Hepatocyte (in vitro differentiated cells): ENCODE measurements at regions not wholly inside any gene's neighbourhood (a gene's known extent, or its start where the extent isn't known, plus 50 kb on each side); places are given as distances from the start of the nearest gene placed in this dataset.
A peak's percentile ranks its signal among the peaks of the same experiment; 100 is the strongest.

ENCODE experiments used
- DNase-seq: peaks from one replicate; pipeline ENCODE4 v3.0.0-alpha.2; 2016; ENCODE audit warnings: low spot score
- H2AFZ ChIP-seq: fragments of 200-600 bp; sonication (generic); 2 replicates; pipeline ENCODE4 v1.6.0; 2016; ENCODE audit warnings: antibody characterized with exemption, mild to moderate bottlenecking
- H3K27ac ChIP-seq: fragments of 200-600 bp; sonication (generic); 2 replicates; pipeline ENCODE4 v1.5.1; 2016; ENCODE audit warnings: mild to moderate bottlenecking
- H3K27me3 ChIP-seq: fragments of 200-600 bp; sonication (generic); 2 replicates; pipeline ENCODE4 v1.6.1; 2016
- H3K36me3 ChIP-seq: fragments of 200-600 bp; sonication (generic); replicated peaks from 2 replicates; pipeline ENCODE4 v1.5.1; 2016; ENCODE audit warnings: low read depth; ENCODE audit not compliant: insufficient read depth
- H3K4me1 ChIP-seq: fragments of 200-600 bp; sonication (generic); 2 replicates; pipeline ENCODE4 v1.5.1; 2016; ENCODE audit warnings: mild to moderate bottlenecking, moderate library complexity; ENCODE audit not compliant: insufficient read depth
- H3K4me2 ChIP-seq: fragments of 200-600 bp; sonication (generic); 2 replicates; pipeline ENCODE4 v1.6.0; 2016
- H3K4me3 ChIP-seq: fragments of 200-600 bp; sonication (generic); 2 replicates; pipeline ENCODE4 v1.5.1; 2016; ENCODE audit warnings: mild to moderate bottlenecking
- H3K79me2 ChIP-seq: fragments of 200-600 bp; sonication (generic); 2 replicates; pipeline ENCODE4 v1.6.0; 2017; ENCODE audit warnings: mild to moderate bottlenecking
- H3K9me2 ChIP-seq: fragments of 200-600 bp; sonication (generic); replicated peaks from 2 replicates; pipeline ENCODE4 v1.6.0; 2017; ENCODE audit warnings: mild to moderate bottlenecking; ENCODE audit not compliant: insufficient read depth
- H3K9me3 ChIP-seq: fragments of 200-600 bp; sonication (generic); 2 replicates; pipeline ENCODE4 v1.5.1; 2016; ENCODE audit warnings: low read depth, mild to moderate bottlenecking
- H4K20me1 ChIP-seq: fragments of 200-600 bp; sonication (generic); 2 replicates; pipeline ENCODE4 v1.6.0; 2016; ENCODE audit warnings: mild to moderate bottlenecking; ENCODE audit not compliant: insufficient read depth, poor library complexity, severe bottlenecking
- EZH2 ChIP-seq: fragments of 200-600 bp; sonication (generic); IDR thresholded peaks from 2 replicates; pipeline ENCODE4 v1.6.1; 2016; ENCODE audit warnings: antibody characterized with exemption, mild to moderate bottlenecking, borderline replicate concordance
- EZH2phosphoT487 ChIP-seq: fragments of 200-600 bp; sonication (generic); IDR thresholded peaks from one replicate; pipeline ENCODE4 v1.6.1; 2018; ENCODE audit warnings: antibody characterized with exemption, mild to moderate bottlenecking, low read depth, moderate library complexity; ENCODE audit not compliant: unreplicated experiment, severe bottlenecking
- WGBS: methylation state at CpG from one replicate; pipeline ENCODE4 v1.1.6; 2016; ENCODE audit warnings: low lambda C conversion rate; ENCODE audit errors: missing lambda C conversion rate; 5-methylcytosine and 5-hydroxymethylcytosine counted together
- TF ChIP-seq, protein P1 (sequence below): fragments of 200-600 bp; sonication (generic); IDR thresholded peaks from 2 replicates; pipeline ENCODE4 v1.5.1; 2016; ENCODE audit warnings: antibody characterized with exemption, mild to moderate bottlenecking; ENCODE audit not compliant: poor library complexity

DNA sequence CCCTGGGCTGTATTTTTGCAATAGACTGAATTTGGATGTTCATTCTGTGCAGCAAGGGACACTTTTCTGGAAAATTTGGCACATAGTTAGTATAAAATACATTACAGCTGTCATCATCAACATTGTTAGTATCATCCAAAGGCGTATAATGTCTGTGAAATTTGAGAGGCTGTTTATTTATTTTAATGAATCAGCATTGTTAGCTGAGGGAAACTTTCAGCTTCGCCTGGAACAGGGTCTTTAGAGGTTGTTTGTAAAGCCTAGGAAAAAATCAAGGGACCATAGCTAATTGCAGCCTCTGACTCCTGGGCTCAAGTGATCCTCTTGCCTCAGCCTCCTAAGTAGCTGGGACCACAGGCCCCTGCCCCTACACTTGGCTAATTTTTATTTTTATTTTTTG, 106.8 kb upstream of the USP24 start:
- H3K4me2 ChIP-seq: no peak overlapping the region
- no peak overlapping the region for H3K27ac ChIP-seq
- no peaks in the 10 kb centered on the region for H3K9me2 ChIP-seq
- no peaks in the 10 kb centered on the region for H3K36me3 ChIP-seq
- WGBS: 51% methylated on average over 2 of the region's 2 CpGs
- H2AFZ ChIP-seq: no peak overlapping the region
- no peaks in the 10 kb centered on the region for H4K20me1 ChIP-seq
- no peak for DNase-seq
- H3K4me3 ChIP-seq: no peak overlapping the region
- H3K4me1 ChIP-seq: peaks cover 3% of the 10 kb centered on the region
- TF ChIP-seq EZH2: no peak
- TF ChIP-seq, protein P1, sequence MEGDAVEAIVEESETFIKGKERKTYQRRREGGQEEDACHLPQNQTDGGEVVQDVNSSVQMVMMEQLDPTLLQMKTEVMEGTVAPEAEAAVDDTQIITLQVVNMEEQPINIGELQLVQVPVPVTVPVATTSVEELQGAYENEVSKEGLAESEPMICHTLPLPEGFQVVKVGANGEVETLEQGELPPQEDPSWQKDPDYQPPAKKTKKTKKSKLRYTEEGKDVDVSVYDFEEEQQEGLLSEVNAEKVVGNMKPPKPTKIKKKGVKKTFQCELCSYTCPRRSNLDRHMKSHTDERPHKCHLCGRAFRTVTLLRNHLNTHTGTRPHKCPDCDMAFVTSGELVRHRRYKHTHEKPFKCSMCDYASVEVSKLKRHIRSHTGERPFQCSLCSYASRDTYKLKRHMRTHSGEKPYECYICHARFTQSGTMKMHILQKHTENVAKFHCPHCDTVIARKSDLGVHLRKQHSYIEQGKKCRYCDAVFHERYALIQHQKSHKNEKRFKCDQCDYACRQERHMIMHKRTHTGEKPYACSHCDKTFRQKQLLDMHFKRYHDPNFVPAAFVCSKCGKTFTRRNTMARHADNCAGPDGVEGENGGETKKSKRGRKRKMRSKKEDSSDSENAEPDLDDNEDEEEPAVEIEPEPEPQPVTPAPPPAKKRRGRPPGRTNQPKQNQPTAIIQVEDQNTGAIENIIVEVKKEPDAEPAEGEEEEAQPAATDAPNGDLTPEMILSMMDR: no peak
- TF ChIP-seq EZH2phosphoT487: no peak
- H3K9me3 ChIP-seq: no peaks in the 10 kb centered on the region
- no peaks in the 10 kb centered on the region for H3K79me2 ChIP-seq
- no peaks in the 10 kb centered on the region for H3K27me3 ChIP-seq

DNA sequence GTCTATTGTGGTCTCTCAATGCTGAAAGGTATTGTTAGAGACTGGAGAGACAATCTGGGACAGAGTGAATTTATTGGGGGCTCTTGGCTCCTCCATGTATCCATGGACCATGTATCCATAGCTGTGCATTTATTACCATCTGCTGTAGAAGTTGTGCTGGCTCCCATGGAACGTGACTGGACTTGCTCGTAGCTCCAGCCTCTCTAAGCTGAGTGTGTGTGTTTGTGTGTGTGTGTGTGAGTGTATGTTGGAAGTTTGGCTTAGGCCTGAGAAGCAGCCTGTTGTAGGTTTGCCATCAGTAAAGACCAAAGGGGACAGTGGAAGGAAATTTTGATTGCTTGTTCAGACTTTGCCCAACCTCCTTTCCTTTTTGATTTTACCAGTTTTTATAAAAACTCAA, 105.7 kb upstream of the USP24 start:
- Histone ChIP-seq H3K9me2 (no peaks in the 10 kb centered on the region), H3K79me2 (no peaks in the 10 kb centered on the region), H3K4me3 (no peak overlapping the region), H3K4me2 (no peak overlapping the region), H3K27ac (no peak overlapping the region), H4K20me1 (no peaks in the 10 kb centered on the region), H3K27me3 (no peaks in the 10 kb centered on the region), H3K36me3 (no peaks in the 10 kb centered on the region), H2AFZ (no peak overlapping the region), H3K9me3 (no peaks in the 10 kb centered on the region), H3K4me1 (peaks cover 3% of the 10 kb centered on the region)
- TF ChIP-seq EZH2phosphoT487 (no peak), EZH2 (no peak)
- TF ChIP-seq, protein P1: no peak
- DNase-seq: no peak
- WGBS: 98% methylated on average over 2 of the region's 2 CpGs

DNA sequence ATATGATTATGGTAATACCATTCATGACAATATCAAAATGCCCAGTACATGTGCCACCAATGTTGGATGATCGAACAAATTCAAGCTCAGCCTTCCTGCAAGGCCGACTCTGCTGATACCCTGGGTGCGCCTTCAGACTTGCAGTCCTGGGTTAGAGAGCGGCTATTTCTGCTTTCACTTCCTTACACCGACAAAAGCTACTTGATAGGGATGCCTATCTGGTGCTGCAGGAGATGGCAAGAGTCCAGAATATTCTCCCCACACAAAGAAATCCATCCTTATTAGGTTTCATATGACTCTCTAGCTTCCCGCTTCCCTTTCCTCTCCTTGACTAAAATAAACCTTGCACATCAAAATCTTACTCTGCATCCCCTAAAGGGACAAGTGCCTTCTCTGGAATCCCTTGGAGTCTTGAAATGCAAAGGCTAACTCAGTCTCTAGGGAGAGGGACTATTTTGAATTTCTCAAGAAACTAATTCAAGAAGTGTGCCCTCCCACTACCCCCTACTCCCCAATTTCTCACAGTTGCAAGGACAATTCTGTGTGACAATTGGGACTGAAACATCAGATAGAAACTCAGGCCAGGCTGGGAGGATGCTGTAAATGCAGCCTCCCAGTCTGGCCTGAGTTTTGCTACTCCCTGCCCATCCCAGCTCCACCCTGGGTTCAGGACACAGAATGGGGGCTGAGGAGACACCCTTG, 103.1 kb upstream of the USP24 start:
- DNase-seq: no peak
- Histone ChIP-seq H3K9me3 (no peaks in the 10 kb centered on the region), H3K9me2 (no peaks in the 10 kb centered on the region), H3K27ac (no peak overlapping the region), H3K36me3 (no peaks in the 10 kb centered on the region), H3K27me3 (no peaks in the 10 kb centered on the region), H3K4me3 (no peak overlapping the region), H3K4me2 (no peak overlapping the region), H3K79me2 (no peaks in the 10 kb centered on the region), H2AFZ (no peak overlapping the region), H3K4me1 (peaks cover 3% of the 10 kb centered on the region), H4K20me1 (no peaks in the 10 kb centered on the region)
- TF ChIP-seq EZH2: no peak
- no peak for TF ChIP-seq EZH2phosphoT487
- TF ChIP-seq, protein P1: no peak
- 86% methylated on average over 6 of the region's 6 CpGs for WGBS

DNA sequence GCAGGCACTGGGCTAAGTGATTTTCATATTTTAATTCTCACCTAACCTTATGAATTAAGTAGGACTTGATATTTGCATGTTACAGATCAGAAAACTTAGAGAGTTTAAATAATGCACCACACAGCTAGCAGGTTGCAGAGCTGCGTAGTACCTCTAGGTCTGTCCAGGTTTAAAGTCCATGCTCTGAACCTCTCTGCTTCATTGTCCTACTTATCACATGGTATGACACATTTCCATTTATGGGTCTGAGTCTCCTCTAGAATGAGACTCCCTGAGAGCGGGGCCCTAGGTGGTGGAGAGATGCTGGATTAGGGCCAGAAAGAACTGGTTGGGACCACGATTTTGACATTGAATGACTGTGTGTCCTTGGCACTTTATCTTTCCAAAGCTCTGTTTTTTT, 102.5 kb upstream of the USP24 start:
- no peak overlapping the region for H2AFZ ChIP-seq
- no peaks in the 10 kb centered on the region for H4K20me1 ChIP-seq
- H3K4me1 ChIP-seq: peaks cover 3% of the 10 kb centered on the region
- no peak overlapping the region for H3K27ac ChIP-seq
- TF ChIP-seq EZH2 (no peak), EZH2phosphoT487 (no peak)
- TF ChIP-seq, protein P1: no peak
- no peak overlapping the region for H3K4me2 ChIP-seq
- H3K27me3 ChIP-seq: no peaks in the 10 kb centered on the region
- no peaks in the 10 kb centered on the region for H3K36me3 ChIP-seq
- no peaks in the 10 kb centered on the region for H3K9me2 ChIP-seq
- H3K4me3 ChIP-seq: no peak overlapping the region
- DNase-seq: peak; percentile 39
- no peaks in the 10 kb centered on the region for H3K9me3 ChIP-seq
- no peaks in the 10 kb centered on the region for H3K79me2 ChIP-seq
- WGBS: 87% methylated on average over 3 of the region's 3 CpGs
